ENCODE measurements at regions not wholly inside any gene's neighbourhood (a gene's known extent, or its start where the extent isn't known, plus 50 kb on each side); places are given as distances from the start of the nearest gene placed in this dataset.

GRCh38 chr11:92846491-92847125 lies 122.8 kb upstream of the MTNR1B start:
- no peak for DNase-seq

DNA sequence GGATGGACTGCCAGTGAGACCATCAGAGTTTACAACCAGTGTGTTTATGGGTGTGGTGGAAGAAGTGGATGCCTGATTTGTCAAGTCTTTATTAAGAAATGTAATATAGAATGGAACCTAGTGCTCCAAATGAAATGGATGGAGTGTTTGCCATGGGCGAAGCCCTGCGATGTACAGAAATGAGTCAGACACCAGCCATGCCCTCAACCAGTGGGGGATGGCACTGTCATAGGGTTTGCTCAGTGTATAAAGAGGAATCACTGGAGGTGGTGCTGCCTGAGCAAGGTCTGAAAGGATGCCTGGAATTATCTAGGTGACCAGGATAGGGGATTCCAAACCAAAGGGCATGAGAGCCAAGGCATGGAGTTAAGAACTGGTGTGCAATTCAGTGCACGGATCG lies 120.9 kb upstream of the MTNR1B start:
- no peak for DNase-seq

- DNase-seq: no peak
Observed at GRCh38 chr11:92850296-92850826, 119.1 kb upstream of the MTNR1B start.

DNA sequence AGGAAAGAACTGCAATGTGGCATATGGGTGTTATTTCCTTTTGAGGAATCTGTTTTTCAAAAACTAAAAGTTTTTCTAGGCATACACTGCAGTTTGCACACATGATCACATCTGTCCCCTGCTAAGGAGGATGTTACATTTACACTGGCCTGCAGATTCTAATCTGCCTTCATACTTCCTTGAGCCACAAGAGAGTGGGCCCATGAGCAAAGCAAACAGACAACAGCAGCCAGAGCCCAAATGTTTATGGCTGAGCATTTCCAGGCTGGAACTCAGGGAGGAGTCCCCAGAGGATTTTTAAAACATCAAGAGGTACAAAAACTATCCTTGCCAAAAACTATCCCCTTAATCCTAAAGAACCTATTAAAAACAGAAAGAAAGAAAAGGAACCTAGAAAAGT lies 117.2 kb upstream of the MTNR1B start:
- no peak for DNase-seq

- DNase-seq: no peak
Observed at GRCh38 chr11:92852946-92853345, 116.5 kb upstream of the MTNR1B start.

- no peak for DNase-seq
Observed at GRCh38 chr11:92854162-92854561, 115.3 kb upstream of the MTNR1B start.

- DNase-seq: no peak
Observed at GRCh38 chr11:92854952-92855351, 114.5 kb upstream of the MTNR1B start.

DNA sequence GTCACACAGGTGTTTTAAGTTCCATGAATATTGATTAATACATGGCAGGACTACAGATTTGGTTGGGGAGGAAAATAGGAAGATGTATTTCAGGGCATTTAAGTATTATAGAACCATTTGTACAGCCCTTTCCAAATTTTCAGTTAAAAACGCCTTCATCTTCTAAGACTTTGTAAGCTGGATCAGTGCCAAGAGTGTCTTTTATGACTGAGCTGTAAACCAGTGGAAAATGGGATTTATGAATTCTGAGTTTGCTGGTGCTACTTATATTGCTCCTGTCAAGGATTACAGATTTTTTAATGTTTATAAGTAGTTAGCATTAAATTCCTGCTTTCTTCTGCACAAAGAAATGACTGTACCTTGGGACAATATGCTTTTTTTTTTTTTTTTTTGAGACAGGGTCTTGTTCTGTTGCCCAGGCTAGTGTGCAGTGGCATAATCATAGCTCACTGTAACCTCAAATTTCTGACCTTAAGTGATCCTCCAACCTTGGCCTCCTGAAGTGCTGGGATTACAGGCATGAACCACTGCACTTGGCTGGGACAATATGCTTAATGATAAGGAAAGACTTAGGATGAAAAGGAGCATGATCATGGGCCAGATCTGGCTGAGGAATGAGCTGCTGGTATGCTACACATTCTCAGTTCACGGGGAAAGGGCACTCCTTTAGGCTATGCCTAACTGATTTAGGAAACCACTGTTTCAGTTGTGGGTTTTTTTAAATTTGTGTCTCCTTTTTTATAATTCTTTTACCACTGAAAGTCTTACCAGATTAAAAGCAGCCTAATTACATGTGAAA lies 113.6 kb upstream of the MTNR1B start:
- DNase-seq: no peak

- no peak for DNase-seq
Observed at GRCh38 chr11:92857407-92857806, 112.0 kb upstream of the MTNR1B start.

GRCh38 chr11:92859156-92859690 lies 110.2 kb upstream of the MTNR1B start:
- no peak for DNase-seq

- DNase-seq: no peak
Observed at GRCh38 chr11:92861634-92862033, 107.8 kb upstream of the MTNR1B start.

DNA sequence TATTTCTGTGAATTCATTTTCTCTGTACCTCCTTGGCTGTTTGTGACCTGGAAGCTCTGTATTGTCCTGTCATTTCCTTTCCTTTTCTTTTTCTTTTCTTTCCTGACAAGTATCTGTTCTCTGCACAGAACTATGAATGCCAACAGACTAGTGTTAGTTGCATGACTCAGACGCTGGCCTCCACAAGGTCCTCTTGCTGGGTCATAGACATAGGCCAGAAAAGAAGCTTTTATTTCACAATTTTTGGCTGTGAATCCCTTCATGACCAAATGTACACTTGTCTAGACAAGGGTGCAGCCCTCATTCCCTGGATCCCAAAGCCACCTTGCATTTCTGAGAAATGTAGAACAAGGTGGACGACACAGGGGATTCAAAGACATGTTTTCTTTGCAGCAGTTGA lies 104.1 kb upstream of the MTNR1B start:
- no peak for DNase-seq

DNA sequence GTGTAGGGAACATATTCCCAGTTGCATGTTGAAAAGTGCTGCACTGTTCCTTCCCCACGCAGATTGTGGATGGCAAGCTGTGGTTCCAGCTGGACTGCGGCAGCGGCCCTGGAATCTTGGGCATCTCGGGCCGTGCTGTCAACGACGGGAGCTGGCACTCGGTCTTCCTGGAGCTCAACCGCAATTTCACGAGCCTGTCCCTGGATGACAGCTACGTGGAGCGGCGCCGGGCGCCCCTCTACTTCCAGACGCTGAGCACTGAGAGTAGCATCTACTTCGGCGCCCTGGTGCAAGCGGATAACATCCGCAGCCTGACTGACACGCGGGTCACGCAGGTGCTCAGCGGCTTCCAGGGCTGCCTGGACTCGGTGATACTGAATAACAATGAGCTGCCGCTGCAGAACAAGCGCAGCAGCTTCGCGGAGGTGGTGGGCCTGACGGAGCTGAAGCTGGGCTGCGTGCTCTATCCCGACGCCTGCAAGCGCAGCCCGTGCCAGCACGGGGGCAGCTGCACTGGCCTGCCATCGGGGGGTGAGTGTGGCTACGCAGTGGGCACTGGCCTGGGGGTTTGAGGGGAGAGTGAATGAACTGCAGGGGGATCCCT lies 102.7 kb upstream of the MTNR1B start:
- DNase-seq: no peak

DNA sequence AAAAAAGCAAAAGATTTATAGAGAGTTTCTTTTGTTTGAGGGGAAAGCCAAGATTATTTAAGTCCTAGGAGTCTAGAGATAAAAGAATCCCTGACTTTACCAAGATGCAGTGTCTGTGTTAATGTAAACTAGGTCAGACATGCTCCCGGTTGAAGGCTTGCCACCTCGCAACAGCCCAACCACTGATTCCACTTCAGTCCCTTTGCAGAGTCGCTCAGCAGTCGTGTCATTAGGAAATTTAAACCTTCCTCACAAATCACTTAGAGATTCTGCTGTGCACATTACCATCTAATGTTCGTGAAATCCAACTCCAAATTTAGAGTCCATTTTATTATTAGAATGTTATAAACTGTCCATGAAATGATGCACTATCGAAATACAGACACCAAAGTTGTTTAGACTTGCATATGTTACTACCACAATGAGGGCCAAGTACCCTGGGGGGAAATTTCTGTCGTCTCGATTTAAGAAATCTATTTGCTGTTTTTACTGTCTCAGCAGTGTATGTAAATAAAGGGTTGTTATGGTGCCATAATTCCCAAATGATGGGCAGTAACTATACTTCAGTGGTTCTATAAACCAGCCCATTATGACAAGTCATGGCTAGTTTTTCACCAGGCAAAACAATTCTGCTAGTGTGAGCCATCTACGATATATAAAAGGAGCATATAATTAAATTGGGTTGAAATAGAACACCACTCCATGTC lies 101.4 kb upstream of the MTNR1B start:
- no peak for DNase-seq

DNA sequence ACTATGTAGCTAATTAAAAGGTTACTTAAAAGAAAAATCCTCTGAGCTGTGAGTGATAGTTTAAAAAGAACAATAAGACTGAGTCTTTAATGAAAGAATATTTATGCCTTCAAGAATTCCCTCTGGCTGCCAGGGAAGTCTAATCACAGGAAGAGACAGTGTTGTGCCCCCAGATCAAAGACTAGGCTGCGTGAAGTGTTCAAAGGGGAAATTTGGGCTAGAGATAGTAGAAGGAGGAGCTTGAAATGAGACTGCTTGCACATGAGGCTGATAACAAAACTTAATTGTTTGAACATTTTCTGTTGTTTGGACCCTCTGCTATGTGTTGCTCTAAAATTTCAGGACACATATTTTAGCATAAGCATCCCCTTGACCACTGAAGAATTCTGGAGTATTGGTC lies 99.7 kb upstream of the MTNR1B start:
- DNase-seq: no peak

DNA sequence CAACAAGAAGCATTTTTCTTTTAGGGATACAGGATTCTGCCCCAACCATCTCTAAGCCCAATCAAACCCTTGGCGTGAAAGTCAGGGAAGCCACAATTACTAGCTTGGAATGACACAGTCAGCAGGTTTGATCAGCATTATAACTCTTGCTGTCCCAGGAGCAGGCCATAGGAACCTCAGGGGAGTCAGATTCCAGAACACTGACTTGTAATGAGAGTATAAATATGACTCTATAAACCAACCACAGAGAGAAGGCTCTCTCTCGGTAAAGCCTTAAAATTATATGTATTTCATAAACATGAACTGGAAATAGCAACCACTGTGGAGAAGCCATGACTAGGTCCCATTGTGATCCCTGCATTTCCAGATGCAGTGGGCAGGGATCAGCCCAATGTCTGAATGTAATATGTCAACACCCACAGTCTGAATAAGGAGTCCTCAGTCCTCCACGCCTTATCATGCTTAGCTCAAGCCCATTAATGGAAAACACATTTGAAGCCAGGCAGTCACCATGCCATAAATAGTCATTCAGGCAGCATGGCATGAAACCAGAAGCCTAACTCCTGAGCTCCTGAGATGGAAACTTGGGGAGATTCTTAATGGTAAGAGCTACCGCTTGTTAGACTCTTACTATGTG lies 99.1 kb upstream of the MTNR1B start:
- no peak for DNase-seq

DNA sequence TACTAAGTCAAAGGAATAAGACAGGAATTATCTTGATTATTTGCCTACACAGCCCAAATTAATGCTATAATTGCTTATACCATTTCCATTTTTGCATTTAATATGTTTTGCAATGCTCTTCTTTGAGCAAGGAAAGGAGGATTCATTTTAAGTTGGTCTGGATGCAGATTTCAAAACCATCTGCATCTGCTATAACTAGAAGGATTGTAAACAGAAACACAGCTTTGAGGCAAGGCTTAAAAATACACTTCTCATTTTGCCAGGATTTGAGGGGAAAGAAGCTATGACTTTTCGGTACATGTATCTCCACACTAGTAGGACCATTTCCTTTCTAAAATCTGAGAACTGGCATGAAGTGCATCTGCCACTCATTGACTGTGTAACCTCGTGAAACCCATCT lies 95.9 kb upstream of the MTNR1B start:
- no peak for DNase-seq

- DNase-seq: no peak
Observed at GRCh38 chr11:92875473-92875872, 94.0 kb upstream of the MTNR1B start.

DNA sequence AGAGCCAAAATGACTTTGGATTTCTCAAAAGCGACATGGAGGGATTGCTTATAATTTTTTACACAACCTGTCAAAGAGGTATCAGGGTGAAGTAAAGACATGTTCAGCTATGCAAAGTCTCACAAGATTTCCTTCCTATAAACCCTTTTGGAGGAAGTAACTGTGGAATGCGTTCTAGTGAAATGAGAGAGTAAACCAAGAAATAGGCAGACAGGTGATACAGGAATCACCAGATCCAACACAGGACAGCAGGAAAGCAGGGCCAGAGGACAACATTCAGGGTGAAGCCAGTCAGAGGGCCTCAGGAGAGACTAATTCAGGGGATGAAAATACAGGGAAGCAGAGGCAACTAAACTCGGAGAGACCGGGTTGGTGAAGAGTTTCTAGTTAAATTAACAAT lies 90.4 kb upstream of the MTNR1B start:
- no peak for DNase-seq

DNA sequence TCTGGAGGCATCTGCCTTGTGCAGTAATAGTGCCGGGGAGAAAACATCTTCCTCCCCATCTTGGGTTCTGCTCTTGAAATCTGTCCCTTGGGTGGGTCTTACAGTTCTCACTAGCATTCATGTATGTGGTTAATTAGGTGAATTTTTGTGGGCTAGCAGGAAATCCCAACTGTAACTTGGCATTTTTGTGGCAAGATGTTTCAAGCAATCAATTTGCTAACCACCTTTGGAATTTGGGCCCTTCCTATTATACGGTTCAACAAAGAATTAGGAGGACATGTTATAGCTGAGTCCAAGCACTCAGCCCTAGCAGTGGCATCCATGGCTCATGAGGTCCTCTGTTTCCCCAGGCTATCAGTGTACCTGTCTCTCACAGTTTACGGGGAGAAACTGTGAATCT lies 89.1 kb upstream of the MTNR1B start:
- DNase-seq: no peak

DNA sequence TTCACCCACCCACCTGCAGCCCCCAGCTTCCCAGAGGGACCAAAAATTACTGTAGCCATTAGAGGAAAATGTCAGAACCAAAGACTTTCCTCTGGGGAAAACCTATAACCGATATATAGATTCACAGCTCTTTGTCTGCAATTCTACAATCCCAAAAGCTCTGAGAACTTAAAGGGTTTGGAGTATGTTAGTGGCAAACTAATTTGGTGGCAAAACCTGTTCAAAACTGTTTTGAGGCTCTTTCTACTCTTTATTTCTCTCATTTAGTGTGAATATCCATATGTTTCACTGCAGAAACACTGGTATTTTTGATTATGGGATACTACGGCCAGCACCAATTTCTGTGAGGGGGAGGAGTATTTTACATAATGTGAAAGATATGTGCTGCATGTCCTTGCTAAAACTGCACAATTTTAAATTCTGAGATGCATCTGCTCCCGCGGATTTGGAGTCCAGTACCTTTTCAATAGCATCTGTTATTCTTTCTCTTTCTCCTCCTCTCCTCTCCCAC lies 87.5 kb upstream of the MTNR1B start:
- DNase-seq: no peak

- DNase-seq: no peak
Observed at GRCh38 chr11:92882828-92883611, 86.4 kb upstream of the MTNR1B start.

Data from CD4-positive, alpha-beta T cell treated with Interleukin-10 for 1 hour (primary cell).